ENCODE measurements at regions not wholly inside any gene's neighbourhood (a gene's known extent, or its start where the extent isn't known, plus 50 kb on each side); places are given as distances from the start of the nearest gene placed in this dataset.

- Histone ChIP-seq H3K23me2 (ENCODE audit: low read depth, low read length) (no peaks in the 10 kb centered on the region; the same call in 1 of the 2 replicates), H2AFZ (ENCODE audit: low read length) (no peak overlapping the region), H2BK5ac (ENCODE audit: low read depth, low read length) (no peak overlapping the region), H3K9me3 (ENCODE audit: insufficient read depth in 2 of 2, low read depth in 1 of 2, low read length in 1 of 2) (no peaks in the 10 kb centered on the region), H2AK5ac (ENCODE audit: low read depth, low read length) (no peak overlapping the region), H3K79me1 (ENCODE audit: low read depth, low read length) (no peaks in the 10 kb centered on the region), H3K9ac (replicated peaks in 1 of 4; ENCODE audit: extremely low read depth in 1 of 4, low read depth in 3 of 4, low read length in 3 of 4) (no peak overlapping the region), H3K14ac (ENCODE audit: insufficient read length) (no peak overlapping the region), H4K5ac (ENCODE audit: insufficient read length, low read depth, low read length) (no peak overlapping the region), H4K91ac (replicated peaks; ENCODE audit: insufficient read length, low read length) (no peak overlapping the region), H3K4ac (replicated peaks; ENCODE audit: insufficient read length, low read depth, low read length) (no peak overlapping the region), H2BK120ac (replicated peaks; ENCODE audit: low read depth, low read length) (no peak overlapping the region), H3K4me1 (replicated peaks in 1 of 4; ENCODE audit: control insufficient read depth in 3 of 4, insufficient read depth in 4 of 4, low read length in 3 of 4) (peaks cover 0 to 1% (median 0%) of the 10 kb centered on the region in 4 experiments; a peak in 2 of 7 replicates), H3K79me2 (ENCODE audit: control insufficient read depth in 1 of 2, insufficient read depth in 2 of 2, low read length in 2 of 2) (no peaks in the 10 kb centered on the region), H2BK15ac (ENCODE audit: low read length) (no peak overlapping the region), H4K8ac (ENCODE audit: extremely low read depth, insufficient read depth, low read length) (no peak overlapping the region; the same call in 1 of the 2 replicates), H4K20me1 (replicated peaks in 1 of 2; ENCODE audit: control insufficient read depth in 1 of 2, insufficient read depth in 2 of 2, low read length in 2 of 2) (no peaks in the 10 kb centered on the region), H2BK20ac (ENCODE audit: low read length) (no peak overlapping the region), H3K4me2 (ENCODE audit: insufficient read depth in 1 of 2, low read depth in 2 of 2, low read length in 2 of 2) (no peak overlapping the region), H3K27me3 (replicated peaks in 1 of 4; ENCODE audit: control insufficient read depth in 3 of 4, extremely low read depth in 1 of 4, insufficient read depth in 3 of 4, low read length in 3 of 4) (no peaks in the 10 kb centered on the region), H3K18ac (ENCODE audit: extremely low read depth, low read length) (peak overlapping the region; percentile 56; the same call in 1 of the 2 replicates), H3K27ac (ENCODE audit: low read depth, low read length) (no peak overlapping the region), H3K56ac (replicated peaks; ENCODE audit: insufficient read length, low read depth, low read length) (no peak overlapping the region), H3K23ac (ENCODE audit: insufficient read length) (no peak overlapping the region), H2BK12ac (ENCODE audit: low read depth, low read length) (peak overlapping the region; percentile 5; the same call in 1 of the 2 replicates), H3K36me3 (ENCODE audit: control insufficient read depth in 2 of 4, insufficient read depth in 4 of 4, low read length in 3 of 4) (no peaks in the 10 kb centered on the region), H3K4me3 (ENCODE audit: extremely low read depth in 1 of 4, insufficient read depth in 2 of 4, low read depth in 3 of 4, low read length in 4 of 4) (no peak overlapping the region)
- FAIRE-seq (no peak), DNase-seq (ENCODE audit: low read depth in 1 of 2, low spot score in 2 of 2) (no peak)
- ChIA-PET POLR2A (ENCODE audit: partially characterized antibody) (no interaction called here), CTCF (ENCODE audit: partially characterized antibody) (interaction anchor here (0.9 kb wide), 1 partner anchor 254 kb away, joined by 4 read pairs; no protein-coding TSS in a partner anchor)
- 59% methylated on average over 2 of the region's 2 CpGs; no CpG with 5 or more reads in 1 of the 2 experiments for WGBS, 2 experiments (ENCODE audit: extremely low coverage in 1 of 2, insufficient coverage in 1 of 2, insufficient read length in 1 of 2, insufficient replicate concordance in 2 of 2, low coverage in 1 of 2, low lambda C conversion rate in 2 of 2, missing lambda C conversion rate in 1 of 2)
- TF ChIP-seq BCL11A (IDR thresholded peaks at IDR 0.05; ENCODE audit: low read depth in 2 of 2, low read length in 2 of 2) (no peak), SIRT6 (IDR thresholded peaks at IDR 0.05; ENCODE audit: low read length) (no peak), ATF2 (IDR thresholded peaks at IDR 0.05; ENCODE audit: low read length) (no peak), FOSL1 (IDR thresholded peaks at IDR 0.05; ENCODE audit: insufficient read depth, low read depth, low read length) (no peak), SRF (IDR thresholded peaks at IDR 0.05; ENCODE audit: low read depth, low read length) (no peak), MAFK (IDR thresholded peaks at IDR 0.05; ENCODE audit: low read depth, low read length) (no peak), TEAD4 (IDR thresholded peaks at IDR 0.05; ENCODE audit: low read depth, low read length) (no peak), MAX (IDR thresholded peaks at IDR 0.05) (no peak), KDM5A (IDR thresholded peaks at IDR 0.05; ENCODE audit: low read length) (no peak), POU5F1 (IDR thresholded peaks at IDR 0.05; ENCODE audit: low read depth, low read length) (no peak), EP300 (IDR thresholded peaks at IDR 0.05; ENCODE audit: borderline replicate concordance in 1 of 2, low read depth in 2 of 2, low read length in 2 of 2) (no peak), TAF1 (IDR thresholded peaks at IDR 0.05; ENCODE audit: low read depth, low read length) (no peak), RAD21 (IDR thresholded peaks at IDR 0.05 in 1 of 2, conservative IDR thresholded peaks at IDR 0.05 in 1 of 2; ENCODE audit: low read depth in 2 of 2, low read length in 2 of 2) (no peak)
These were observed 403.6 kb upstream of the NFIA start for GRCh38 chr1:60678802-60679201.
